ENCODE measurements at regions not wholly inside any gene's neighbourhood (a gene's known extent, or its start where the extent isn't known, plus 50 kb on each side); places are given as distances from the start of the nearest gene placed in this dataset.

DNA sequence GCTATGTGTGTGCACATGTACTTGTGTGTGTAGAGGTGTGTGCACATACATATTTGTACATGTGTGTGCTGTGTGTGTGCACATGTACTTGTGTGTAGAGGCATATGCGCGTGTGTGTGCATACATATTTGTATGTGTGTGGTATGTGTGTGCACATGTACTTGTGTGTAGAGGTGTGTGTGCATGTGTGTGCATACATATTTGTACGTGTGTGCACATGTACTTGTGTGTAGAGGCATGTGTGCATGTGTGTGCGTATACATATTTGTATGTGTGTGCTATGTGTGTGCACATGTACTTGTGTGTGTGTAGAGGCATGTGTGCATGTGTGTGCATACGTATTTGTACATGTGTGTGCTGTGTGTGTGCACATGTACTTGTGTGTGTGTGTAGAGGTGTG is 291.9 kb downstream of the AJAP1 start:
- Histone ChIP-seq H3K4me2 (ENCODE audit: low read length) (no peak overlapping the region), H3K27ac (no peak overlapping the region), H3K9me3 (ENCODE audit: control insufficient read depth, low read length) (no peaks in the 10 kb centered on the region), H3K9ac (no peak overlapping the region), H3K4me1 (no peaks in the 10 kb centered on the region), H3K36me3 (ENCODE audit: control insufficient read depth, insufficient read depth, low read length) (no peaks in the 10 kb centered on the region), H3K79me2 (no peaks in the 10 kb centered on the region), H2AFZ (no peak overlapping the region), H3K4me3 (ENCODE audit: low read depth, low read length) (no peak overlapping the region), H3K27me3 (ENCODE audit: control insufficient read depth, insufficient read depth, low read length) (no peaks in the 10 kb centered on the region)
- TF ChIP-seq, protein P1, sequence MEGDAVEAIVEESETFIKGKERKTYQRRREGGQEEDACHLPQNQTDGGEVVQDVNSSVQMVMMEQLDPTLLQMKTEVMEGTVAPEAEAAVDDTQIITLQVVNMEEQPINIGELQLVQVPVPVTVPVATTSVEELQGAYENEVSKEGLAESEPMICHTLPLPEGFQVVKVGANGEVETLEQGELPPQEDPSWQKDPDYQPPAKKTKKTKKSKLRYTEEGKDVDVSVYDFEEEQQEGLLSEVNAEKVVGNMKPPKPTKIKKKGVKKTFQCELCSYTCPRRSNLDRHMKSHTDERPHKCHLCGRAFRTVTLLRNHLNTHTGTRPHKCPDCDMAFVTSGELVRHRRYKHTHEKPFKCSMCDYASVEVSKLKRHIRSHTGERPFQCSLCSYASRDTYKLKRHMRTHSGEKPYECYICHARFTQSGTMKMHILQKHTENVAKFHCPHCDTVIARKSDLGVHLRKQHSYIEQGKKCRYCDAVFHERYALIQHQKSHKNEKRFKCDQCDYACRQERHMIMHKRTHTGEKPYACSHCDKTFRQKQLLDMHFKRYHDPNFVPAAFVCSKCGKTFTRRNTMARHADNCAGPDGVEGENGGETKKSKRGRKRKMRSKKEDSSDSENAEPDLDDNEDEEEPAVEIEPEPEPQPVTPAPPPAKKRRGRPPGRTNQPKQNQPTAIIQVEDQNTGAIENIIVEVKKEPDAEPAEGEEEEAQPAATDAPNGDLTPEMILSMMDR (IDR thresholded peaks at IDR 0.05) = no peak

DNA sequence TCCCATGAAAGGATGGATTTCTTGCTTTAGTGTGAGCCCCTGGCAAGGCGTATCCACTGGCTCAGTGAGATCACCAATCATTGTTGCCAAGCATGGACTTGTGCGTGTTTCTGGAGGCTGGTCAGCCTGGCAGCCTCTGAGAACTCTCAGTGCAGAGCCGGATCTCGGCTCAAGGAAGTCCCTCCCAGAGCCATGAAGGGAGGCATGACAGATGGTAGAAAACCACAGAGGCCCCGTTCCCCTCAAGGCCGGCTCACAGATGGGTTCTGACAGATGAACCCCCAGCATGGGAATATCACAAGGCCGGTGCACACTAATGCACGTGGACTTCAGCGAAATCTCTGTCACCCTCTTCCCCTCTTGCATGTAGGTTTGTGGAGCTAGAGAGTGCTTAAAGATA is 290.5 kb downstream of the AJAP1 start:
- TF ChIP-seq, protein P1 (IDR thresholded peaks at IDR 0.05) = no peak
- Histone ChIP-seq H2AFZ (no peak overlapping the region), H3K79me2 (no peaks in the 10 kb centered on the region), H3K36me3 (ENCODE audit: control insufficient read depth, insufficient read depth, low read length) (no peaks in the 10 kb centered on the region), H3K27ac (no peak overlapping the region), H3K27me3 (ENCODE audit: control insufficient read depth, insufficient read depth, low read length) (no peaks in the 10 kb centered on the region), H3K4me1 (no peaks in the 10 kb centered on the region), H3K9ac (no peak overlapping the region), H3K9me3 (ENCODE audit: control insufficient read depth, low read length) (no peaks in the 10 kb centered on the region), H3K4me3 (ENCODE audit: low read depth, low read length) (no peak overlapping the region), H3K4me2 (ENCODE audit: low read length) (no peak overlapping the region)

GRCh38 chr1:4944072-4944471 is 289.7 kb downstream of the AJAP1 start:
- TF ChIP-seq, protein P1 (IDR thresholded peaks at IDR 0.05) = no peak
- Histone ChIP-seq H3K79me2 (no peaks in the 10 kb centered on the region), H3K9me3 (ENCODE audit: control insufficient read depth, low read length) (no peaks in the 10 kb centered on the region), H3K4me2 (ENCODE audit: low read length) (no peak overlapping the region), H3K4me3 (ENCODE audit: low read depth, low read length) (no peak overlapping the region), H3K27me3 (ENCODE audit: control insufficient read depth, insufficient read depth, low read length) (no peaks in the 10 kb centered on the region), H3K4me1 (no peaks in the 10 kb centered on the region), H2AFZ (no peak overlapping the region), H3K36me3 (ENCODE audit: control insufficient read depth, insufficient read depth, low read length) (no peaks in the 10 kb centered on the region), H3K27ac (no peak overlapping the region), H3K9ac (no peak overlapping the region)

GRCh38 chr1:4939266-4939665 is 284.9 kb downstream of the AJAP1 start:
- Histone ChIP-seq H3K36me3 (ENCODE audit: control insufficient read depth, insufficient read depth, low read length) (no peaks in the 10 kb centered on the region), H3K79me2 (no peaks in the 10 kb centered on the region), H3K4me2 (ENCODE audit: low read length) (no peak overlapping the region), H3K4me3 (ENCODE audit: low read depth, low read length) (no peak overlapping the region), H3K27ac (no peak overlapping the region), H3K27me3 (ENCODE audit: control insufficient read depth, insufficient read depth, low read length) (no peaks in the 10 kb centered on the region), H3K9me3 (ENCODE audit: control insufficient read depth, low read length) (no peaks in the 10 kb centered on the region), H3K9ac (no peak overlapping the region), H2AFZ (no peak overlapping the region), H3K4me1 (no peaks in the 10 kb centered on the region)
- TF ChIP-seq, protein P1 (IDR thresholded peaks at IDR 0.05) = no peak

- Histone ChIP-seq H3K9me3 (ENCODE audit: control insufficient read depth, low read length) (no peaks in the 10 kb centered on the region), H3K27me3 (ENCODE audit: control insufficient read depth, insufficient read depth, low read length) (no peaks in the 10 kb centered on the region), H3K4me3 (ENCODE audit: low read depth, low read length) (no peak overlapping the region), H3K4me2 (ENCODE audit: low read length) (no peak overlapping the region), H3K27ac (no peak overlapping the region), H2AFZ (no peak overlapping the region), H3K79me2 (no peaks in the 10 kb centered on the region), H3K4me1 (no peaks in the 10 kb centered on the region), H3K36me3 (ENCODE audit: control insufficient read depth, insufficient read depth, low read length) (no peaks in the 10 kb centered on the region), H3K9ac (no peak overlapping the region)
- TF ChIP-seq, protein P1 (IDR thresholded peaks at IDR 0.05) = no peak
Measured at GRCh38 chr1:4937876-4938534, 283.6 kb downstream of the AJAP1 start.
